ENCODE measurements at regions not wholly inside any gene's neighbourhood (a gene's known extent, or its start where the extent isn't known, plus 50 kb on each side); places are given as distances from the start of the nearest gene placed in this dataset.
"Not testable (repeated sequence)": the region's sequence is repeated elsewhere in the genome, so short reads cannot be mapped to it uniquely, and the experiment has no call there.

GRCh38 chr2:164014068-164014731, 278.4 kb upstream of the FIGN start:
- no peak for DNase-seq

GRCh38 chr2:164012581-164012980, 276.8 kb upstream of the FIGN start:
- DNase-seq: no peak

DNA sequence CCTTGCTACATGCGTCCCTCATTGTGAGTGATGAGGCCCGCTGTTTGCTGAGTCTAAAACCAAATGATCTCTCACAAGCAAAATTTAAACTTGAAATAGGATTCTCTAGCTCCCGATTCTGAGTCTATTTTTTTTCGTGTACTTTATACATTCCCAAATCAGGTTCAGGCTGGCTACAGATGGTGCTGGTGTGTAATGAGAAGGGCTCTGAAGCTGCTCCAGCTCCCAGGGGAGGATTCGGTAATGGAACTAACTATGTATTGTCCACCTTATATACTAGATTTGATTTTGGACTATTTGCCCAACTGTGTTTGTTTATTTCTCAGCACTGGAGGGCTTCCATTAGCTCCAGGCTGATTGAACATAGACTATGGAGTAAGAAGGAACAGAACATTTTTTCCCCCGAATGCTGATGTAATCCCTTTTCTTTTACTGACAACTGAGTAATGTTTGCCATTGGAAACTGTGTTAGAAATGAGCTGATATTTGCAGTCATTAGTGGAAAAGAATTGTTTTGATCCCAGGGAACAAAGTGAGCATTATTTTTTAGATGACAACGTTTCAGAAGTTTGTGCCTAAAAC, 274.0 kb upstream of the FIGN start:
- DNase-seq: no peak

GRCh38 chr2:164008752-164009151, 272.9 kb upstream of the FIGN start:
- no peak for DNase-seq

GRCh38 chr2:164006704-164007103, 270.9 kb upstream of the FIGN start:
- DNase-seq: no peak

- DNase-seq: no peak
Measured at GRCh38 chr2:164000176-164000575, 264.4 kb upstream of the FIGN start.

GRCh38 chr2:163997466-163997865, 261.7 kb upstream of the FIGN start:
- no peak for DNase-seq

DNA sequence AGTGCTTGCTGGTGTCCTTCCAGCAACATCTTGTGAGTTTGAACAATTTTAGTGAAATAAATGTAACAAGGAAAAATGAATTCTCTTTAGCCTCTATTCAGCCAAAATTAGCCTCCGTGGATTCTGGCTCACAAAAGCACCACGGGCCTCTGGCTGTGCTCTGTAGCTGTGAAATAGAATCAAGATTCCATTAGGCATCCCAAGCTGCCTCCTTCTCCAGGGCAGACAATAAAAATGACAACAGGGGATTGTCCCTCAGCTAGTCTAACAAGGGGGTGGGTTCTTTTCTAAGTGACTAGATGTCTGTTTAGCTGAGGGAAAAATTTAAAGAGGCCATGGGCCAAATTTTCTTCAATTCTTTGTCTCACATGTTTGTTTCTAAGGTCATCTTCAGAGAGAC, 254.7 kb upstream of the FIGN start:
- DNase-seq: no peak

DNA sequence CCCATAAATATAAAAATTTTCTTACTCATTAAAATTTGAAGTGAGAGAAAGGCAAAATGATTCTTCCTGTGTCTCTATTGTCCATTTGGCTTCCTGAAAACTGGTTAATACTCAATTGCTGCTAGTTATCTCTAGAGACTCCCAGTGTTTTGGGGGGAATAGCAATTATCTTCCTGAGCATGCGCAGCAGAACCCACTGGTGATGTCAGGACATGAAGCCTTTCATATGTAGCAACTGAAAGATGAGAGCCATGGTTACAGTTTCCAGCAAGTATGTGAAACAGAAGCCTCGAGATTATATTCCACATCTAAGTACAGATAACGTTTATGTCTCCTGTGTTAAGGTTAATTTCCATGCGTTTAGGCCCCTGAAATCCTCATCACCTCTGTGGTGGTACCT, 254.3 kb upstream of the FIGN start:
- DNase-seq: no peak

- no peak for DNase-seq
Measured at GRCh38 chr2:163987175-163987940, 251.6 kb upstream of the FIGN start.

- DNase-seq: no peak
Measured at GRCh38 chr2:163984986-163985385, 249.2 kb upstream of the FIGN start.

GRCh38 chr2:163983911-163984310, 248.1 kb upstream of the FIGN start:
- DNase-seq: no peak

DNA sequence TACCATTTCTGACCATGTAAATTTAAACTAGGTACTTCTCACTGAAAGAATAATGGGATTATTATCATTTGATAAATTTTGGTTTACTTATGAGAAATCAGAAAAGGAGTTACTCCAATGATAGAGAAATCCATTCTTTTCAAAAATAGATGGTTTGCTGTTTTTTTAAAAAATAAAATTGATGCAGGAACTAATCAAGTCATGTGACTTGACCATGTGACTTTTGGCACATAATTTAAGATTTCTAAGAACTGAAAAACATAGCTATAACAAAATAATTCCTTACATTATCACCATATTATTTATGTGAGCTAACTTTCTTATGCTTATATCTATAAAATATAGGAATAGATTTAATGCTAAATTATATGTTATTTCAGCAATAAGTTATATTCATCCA, 247.1 kb upstream of the FIGN start:
- DNase-seq: no peak

GRCh38 chr2:163974766-163975165, 239.0 kb upstream of the FIGN start:
- DNase-seq: no peak

GRCh38 chr2:163970058-163970813, 234.4 kb upstream of the FIGN start:
- DNase-seq: no peak

GRCh38 chr2:163964278-163964677, 228.5 kb upstream of the FIGN start:
- DNase-seq: not testable (repeated sequence)

GRCh38 chr2:163953390-163953907, 217.6 kb upstream of the FIGN start:
- DNase-seq: no peak

- no peak for DNase-seq
Measured at GRCh38 chr2:163951312-163951711, 215.5 kb upstream of the FIGN start.

DNA sequence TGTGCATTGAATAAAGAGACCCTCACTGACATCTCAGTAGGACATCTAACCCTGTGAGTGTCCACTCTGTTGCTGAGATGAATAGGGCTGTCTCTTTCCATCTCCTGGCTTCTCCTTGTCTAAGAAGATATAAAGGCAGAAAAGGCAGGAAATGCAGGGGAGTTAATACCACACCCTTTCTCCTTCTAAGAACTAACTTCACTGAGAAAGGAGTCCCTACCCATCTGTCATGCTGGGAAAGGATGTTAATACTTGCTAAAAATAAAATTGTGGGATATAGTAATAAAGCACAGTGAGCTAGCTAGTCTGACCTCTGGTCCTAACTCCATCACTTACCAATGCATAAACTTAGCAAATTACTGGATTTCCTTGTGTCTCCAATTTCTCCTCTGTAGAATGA, 213.9 kb upstream of the FIGN start:
- DNase-seq: no peak

DNA sequence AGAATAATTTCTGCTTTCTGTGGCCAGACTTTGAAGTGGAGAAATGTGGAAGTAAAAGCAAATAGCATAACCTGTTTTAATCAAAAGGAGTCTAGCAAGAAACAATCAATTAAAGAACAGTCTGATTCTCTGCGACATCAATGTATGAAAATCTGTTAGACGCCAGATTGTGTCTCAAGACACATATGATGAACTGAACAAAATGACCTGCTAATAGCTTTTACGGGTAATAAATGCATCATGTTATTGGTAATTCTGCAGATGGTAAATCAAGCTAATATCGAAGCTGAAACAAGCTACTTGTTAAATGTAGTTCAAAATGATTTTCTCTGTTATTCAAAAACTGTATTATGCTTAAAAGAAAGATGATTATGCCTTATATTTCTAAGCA, 208.5 kb upstream of the FIGN start:
- DNase-seq: no peak

GRCh38 chr2:163943403-163944346, 207.9 kb upstream of the FIGN start:
- DNase-seq: no peak

- no peak for DNase-seq
Measured at GRCh38 chr2:163934131-163934530, 198.3 kb upstream of the FIGN start.
